GM21423 (cell line): ENCODE measurements at regions not wholly inside any gene's neighbourhood (a gene's known extent, or its start where the extent isn't known, plus 50 kb on each side); places are given as distances from the start of the nearest gene placed in this dataset.
"Not testable (repeated sequence)": the region's sequence is repeated elsewhere in the genome, so short reads cannot be mapped to it uniquely, and the experiment has no call there.

Experiments used
- ATAC-seq: cut with Tn5 transposase; IDR thresholded peaks from one replicate; pipeline ENCODE4 v1.9.1; 2021; ENCODE audit warnings: mild to moderate bottlenecking, moderate library complexity; ENCODE audit not compliant: unreplicated experiment

DNA sequence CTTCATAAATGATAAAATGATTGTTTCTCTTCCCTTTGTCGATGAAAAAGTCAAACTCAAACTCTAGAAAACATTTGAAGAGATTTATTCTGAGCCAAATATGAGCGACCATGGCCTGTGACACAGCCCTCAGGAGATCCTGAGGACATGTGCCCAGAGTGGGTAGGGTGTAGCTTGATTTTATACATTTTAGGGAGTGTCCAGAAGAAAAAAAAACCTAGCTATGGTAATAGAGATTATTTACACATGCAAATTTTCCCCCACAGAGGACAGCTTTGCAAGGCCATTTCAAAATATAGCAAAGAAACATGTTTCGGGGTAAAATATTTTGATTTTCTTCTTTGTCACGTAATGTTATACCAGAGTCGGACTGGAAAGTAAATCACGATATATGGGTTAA lies 92.4 kb upstream of the TRIB2 start:
- no peak for ATAC-seq

DNA sequence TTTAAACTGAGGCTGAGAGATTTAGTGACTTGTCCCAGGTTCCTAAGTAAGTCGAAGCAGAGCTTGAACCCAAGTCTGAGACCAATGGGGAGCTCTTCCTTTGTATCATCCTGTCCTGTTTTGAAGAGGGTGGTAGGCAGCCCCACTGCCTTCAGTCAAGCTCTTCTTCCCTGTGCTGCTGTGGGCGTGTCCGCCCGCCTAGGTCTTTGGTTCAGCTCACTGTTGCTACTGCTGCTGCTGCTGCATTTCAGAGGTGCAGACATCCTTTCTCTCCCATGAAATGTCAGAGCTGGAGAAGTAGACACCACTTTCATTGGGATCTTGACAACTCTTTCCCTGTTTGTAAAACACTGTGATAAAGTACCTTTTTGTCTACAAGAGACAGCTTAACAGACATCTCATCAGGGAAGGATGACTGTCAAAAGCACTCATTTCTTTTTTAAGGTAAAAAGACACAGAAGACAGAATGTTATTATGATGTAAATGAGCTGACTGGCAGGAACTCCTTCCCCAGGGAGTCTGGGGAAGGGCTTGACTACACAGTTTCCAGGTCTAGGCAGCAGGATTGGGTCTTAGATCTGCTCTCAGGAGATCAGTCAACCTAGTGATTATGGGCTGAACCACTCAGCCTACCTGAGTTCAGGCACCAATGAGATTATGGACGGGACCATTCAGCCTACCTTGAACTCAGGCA lies 91.7 kb upstream of the TRIB2 start:
- ATAC-seq = no peak

DNA sequence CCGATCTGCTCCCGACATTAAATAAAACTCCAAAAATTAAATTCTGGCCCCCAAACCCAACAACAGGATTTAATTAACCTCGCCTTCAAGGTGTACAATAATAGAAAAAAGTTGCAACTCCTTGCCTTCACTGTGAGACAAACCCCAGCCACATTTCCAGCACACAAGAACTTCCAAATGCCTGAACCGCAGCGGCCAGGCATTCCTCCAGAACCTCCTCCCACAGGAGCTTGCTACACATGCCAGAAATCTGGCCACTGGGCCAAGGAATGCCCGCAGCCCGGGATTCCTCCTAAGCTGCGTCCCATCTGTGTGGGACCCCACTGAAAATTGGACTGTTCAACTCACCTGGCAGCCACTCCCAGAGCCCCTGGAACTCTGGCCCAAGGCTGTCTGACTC lies 88.2 kb upstream of the TRIB2 start:
- not testable (repeated sequence) for ATAC-seq

DNA sequence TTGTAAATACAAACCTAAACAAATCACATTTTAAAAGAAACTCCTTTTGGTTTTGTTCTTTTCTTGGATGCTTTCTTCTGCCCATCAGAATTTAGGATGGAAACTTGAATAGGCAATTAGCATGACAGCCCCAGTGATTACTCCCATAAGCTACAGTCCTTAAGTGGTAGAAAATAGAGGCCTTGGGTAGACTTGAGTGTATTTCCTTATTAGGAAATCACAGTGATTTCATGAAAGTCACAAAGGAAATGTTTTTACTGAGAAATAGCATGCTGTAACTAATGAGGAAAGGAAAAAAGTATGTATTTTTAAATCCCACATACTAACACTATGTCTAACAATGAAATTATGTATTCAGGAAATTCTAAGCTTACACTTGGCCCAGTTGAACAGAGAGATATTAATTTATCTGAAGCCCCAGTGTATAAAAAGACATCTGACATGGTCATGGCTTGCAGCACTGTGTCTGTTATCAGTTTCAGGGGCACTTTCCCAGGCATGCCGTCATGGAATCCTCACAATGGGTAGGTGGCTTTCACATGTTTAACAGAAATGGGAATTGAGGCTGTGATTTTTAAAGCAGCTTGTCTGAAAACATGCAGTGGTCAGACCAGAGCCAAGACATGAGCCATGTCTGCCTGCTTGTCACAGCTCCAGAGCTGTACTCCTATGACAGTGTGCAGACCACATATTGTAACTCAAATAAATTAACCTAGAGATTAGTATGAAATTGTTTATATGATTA lies 79.7 kb upstream of the TRIB2 start:
- no peak for ATAC-seq

DNA sequence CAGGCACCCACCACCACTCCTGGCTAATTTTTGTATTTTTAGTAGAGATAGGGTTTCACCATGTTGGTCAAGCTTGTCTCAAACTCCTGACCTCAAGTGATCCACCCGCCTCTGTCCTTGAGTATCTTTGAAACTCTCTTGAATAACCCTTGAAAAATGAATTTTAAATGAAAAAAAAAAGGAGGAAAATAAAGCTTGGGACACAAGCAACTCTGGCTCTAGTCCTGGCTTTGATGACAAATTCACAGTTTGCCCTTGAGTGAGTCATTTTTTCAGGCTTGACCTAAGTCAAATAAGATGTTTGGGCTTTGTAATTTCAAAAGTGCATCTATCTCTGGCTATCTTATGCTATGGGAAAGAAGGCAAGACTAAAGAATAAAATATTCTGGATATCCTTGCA lies 79.0 kb upstream of the TRIB2 start:
- ATAC-seq = no peak

DNA sequence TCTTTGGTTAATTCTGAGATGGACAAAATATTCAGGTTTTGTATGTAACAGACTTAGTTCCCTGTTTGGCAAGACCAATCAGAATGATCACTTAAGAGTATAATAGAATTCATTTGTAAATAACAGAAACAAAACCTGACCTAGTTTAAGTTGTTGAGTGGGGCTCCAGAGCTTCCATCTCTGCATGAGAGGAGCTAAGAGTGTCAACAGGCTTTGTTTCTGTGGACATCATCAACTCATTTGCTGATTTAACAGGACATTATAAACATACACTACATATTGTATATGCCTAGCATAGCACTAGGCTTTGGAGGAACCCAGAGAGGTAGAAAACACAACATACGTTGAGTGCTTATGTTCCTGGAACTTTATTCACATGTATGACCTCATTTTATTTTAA lies 75.3 kb upstream of the TRIB2 start:
- no peak for ATAC-seq

DNA sequence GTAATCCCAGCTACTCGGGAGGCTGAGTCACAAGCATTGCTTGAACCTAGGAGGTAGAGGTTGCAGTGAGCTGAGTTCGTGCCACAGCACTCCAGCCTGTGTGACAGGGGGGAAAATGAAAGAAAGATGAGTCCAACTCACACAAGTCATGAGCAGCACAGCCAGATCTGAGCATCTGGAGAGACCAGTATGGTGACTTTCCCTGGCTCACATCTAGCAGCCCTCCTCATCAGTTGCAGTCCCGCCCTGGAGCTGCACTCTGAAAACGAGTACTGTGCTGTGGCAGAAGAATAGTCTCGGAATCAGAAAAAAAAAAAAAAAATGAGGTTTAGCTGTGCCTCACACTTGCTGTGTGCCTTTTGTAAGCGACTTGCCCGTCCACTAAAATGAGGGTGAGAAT lies 74.4 kb upstream of the TRIB2 start:
- no peak for ATAC-seq

DNA sequence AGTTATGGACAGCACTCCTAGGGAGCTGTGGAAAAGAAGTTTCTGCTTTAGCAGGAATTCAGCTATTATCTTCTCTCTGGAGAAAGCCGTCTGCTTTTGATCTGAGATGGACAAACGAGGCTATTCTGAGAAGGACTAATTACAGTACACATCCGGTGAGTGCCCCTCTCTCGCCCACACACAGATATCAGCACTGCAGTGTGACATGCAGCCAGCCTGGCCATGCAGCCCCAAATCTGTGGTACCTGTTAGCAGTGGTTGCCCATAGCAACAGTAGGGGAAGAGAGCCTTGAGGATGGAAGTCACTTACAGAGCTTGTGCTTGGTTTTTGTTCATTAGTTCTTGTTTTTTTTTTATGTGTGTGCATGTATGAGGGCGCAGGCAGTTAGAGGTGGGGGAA lies 73.9 kb upstream of the TRIB2 start:
- ATAC-seq = no peak

DNA sequence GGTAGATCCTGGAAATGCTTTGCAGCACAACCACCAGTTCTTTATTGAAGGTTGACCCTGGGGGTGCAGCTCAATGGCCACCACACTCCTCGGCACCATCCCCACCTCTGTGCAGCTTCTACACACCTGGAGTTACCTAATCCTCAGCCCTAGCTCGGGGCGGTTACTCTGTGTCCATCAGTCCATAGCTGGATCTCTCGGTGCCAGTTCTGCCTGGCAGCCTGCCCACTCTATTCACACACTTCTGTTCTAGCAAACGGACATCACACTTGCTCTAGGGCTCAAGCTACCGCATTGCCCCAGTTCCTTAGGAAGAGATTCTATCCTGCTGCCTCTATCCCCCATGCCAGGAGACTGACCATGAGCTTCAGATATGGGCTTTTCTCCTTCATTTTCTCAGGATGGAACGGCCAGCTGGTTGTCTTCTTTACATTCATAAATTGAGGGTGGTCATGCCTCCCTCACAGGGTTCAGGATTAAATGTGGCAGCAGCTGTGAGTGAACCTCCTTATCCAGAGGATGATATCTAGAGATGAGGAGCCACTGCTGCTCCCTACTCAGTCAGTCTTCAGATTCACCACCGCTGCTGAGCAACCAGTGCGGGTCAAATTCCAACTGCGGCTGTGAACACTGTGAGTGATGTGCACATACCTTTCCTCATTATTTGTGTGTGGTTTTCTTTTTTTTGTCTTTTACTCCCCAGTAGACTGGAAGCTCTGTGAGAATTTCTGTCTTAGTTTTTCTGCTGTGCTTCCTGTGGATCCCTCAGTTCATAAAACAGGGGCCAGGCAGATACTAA lies 66.9 kb upstream of the TRIB2 start:
- ATAC-seq = no peak

DNA sequence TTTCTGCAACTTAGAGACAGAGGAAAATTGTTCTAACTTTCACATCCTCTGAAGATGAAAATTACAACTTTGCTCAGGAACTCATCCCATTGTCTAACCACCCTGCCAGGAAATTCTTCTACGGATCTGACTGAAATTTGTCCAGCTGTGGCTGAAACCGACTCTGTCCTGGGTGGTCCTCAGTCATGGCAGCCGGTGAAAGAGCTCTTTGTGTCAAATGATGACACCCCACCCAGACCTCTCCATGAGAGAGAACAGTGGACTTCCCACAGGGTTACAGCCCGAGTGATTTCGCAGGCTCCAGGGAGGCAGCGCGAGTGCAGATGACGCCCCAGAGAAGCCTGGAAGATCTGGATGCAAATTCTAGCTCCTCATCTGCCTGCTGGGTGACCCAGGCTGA lies 65.1 kb upstream of the TRIB2 start:
- ATAC-seq = no peak

DNA sequence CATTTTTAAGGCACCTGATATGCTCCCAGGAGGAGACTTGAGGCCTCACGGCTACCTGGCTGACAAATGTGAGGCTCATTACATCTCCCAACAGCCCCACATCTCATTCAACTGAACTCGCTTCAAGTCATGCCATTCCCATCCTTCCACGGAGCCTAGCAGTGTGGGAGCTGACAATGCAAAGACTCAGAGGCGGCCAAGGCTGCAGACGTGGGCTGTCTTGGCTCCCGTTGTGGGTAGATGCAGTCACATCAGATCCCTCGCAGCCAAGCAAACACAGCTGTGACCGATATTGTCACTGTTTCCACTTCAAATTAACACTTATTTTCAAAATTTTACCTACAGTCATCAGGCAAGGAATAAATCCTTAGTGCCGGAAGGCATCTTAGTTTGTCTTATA lies 64.0 kb upstream of the TRIB2 start:
- no peak for ATAC-seq

DNA sequence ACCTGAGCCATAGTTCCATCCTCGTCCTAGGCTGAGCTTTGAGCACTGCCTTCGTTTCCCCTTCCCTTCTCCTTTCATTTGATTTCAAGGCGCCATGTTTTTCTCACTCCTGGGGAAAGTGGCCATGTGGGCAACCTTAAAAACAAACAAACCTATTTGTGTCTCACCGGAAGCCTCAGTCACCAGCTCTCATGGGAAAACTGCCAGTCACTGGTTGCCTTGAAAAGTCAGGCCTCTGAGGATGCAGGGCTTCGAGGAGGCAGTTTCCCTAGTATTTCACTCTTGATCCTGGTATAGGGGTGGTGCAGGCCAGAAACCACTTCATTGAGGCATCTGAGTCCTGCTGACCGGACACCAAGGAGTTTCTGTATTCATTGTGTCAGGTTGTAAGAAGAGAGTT lies 59.2 kb upstream of the TRIB2 start:
- no peak for ATAC-seq

DNA sequence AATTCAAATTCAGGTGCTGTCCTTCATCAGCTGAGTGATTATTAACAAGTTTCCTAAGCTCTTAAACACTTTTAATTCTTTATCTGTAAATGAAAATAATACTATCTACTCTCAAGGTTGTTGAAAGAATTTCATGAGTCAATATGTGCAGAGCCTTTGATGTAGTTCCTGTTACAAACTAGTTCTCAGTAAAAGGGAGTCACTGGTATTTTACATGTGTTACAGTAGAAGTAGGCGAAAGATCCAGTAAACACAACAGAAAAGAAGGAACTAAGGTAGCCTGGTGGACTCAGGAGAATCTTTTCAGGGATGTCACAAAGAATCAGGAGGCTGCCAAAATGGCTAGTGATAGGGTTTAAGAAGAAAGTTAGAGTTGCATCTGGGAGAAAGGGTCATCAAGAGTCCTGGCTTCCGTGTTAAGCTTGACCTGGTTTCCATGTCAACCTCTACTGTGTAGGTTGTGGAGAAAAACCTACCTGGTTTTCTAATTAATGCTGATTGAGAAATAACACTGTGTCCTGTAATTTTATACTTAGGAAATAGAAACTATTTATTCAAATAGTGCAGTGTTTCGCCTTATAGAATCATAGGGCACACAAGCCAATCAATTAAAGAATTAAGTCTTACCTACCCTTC lies 58.3 kb upstream of the TRIB2 start:
- ATAC-seq = no peak

DNA sequence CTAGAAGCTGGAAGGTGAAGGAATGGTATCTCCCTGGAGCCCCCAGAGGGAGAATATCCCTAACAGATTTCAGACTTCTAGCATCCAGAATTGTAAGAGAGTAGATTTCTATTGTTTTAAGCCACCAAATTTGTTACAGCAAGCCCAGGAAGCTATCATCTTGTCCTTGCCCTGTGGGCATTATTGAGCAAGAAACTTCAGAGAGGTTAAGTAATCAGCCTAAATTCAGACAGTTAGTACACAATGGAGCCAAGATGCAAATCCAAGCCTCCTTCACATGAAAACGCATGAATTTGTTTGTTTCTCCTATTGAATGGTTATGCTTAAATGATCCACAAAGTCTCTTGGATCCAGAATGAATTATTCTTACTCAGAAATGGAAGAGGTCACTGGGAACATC lies 55.2 kb upstream of the TRIB2 start:
- no peak for ATAC-seq

DNA sequence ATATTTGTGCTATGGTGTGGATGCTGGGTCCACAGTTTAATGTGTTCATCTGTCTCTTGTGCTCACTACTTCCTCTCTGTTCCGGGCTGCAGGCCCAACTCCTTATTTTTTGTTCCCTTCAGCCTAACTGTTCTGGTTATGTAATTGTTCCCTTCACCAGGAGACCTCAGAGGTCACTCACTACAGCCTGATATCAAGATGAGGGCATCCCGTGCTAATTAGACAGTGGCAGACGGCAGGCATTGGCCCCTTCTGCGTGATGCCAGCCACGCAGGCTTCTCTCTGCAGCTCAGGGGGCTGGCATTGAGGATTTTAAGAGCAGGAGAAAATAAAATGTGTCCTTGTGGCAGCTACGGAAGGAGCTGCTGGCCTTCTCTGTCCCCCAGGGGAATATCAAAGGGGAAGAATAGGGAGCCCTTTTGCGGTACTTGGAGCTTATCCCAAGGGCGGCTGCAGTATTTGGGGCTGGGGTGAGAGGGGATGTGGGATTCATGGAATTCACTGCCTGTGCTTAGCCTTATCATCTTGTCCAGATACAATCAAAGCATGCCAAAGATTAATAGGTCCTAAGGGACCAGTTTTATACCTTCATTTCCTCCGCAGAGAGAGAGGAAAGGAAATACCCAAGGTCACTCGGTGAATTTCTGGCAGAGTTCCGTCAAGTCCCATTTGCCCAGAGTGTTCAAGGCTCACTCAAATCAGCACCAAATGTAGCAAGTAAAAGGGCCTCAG lies 53.3 kb upstream of the TRIB2 start:
- no peak for ATAC-seq

DNA sequence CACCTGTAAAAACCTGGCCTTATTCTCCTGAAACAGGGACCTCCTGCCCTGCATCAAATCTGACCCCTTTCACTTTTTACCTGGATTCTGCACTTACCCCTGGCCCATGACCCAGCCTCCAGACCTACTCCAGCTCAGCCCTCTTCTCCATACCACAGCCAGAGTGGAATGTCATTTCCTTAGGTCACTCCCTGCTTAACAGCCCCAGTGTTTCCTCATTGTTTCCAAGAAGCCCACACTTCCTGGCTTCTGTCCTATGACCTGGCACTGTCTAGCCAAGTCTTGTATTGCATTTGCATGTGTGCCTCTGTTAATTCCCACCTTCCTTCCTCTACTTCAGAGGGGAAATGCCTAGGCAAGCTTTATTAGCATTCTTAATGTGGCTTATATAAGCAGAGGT lies 51.4 kb upstream of the TRIB2 start:
- no peak for ATAC-seq

DNA sequence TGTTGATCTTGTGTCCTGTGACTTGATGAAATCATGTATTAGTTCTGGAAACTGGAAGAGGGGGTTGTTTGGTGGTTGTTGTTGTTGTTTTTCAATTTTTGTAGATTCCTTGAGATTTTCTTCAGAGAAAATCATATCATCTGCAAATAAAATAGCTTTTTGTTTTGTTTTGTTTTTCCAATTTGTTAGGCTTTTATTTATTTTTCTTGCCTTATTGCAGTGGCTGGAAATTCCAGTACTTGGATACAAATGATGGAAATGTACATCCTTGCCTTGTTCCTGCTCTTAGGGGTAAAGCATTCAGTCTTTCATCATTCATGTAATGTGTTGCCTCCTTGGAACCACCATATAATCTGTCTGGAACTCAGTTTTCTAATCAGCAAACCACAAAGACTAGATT lies 50.3 kb upstream of the TRIB2 start:
- no peak for ATAC-seq
